GM10248 (cell line): ENCODE measurements at regions not wholly inside any gene's neighbourhood (a gene's known extent, or its start where the extent isn't known, plus 50 kb on each side); places are given as distances from the start of the nearest gene placed in this dataset.

Experiments
- CTCF ChIA-PET: fragments of 300-600 bp; sonication (Branson Sonifier 250); formaldehyde crosslinking; extraction: SDS; loops from one replicate; lab custom pipeline; 2021; ENCODE audit warnings: antibody characterized with exemption; lab: Yijun Ruan, JAX
- POLR2A ChIA-PET: fragments of 350-650 bp; sonication (Branson Sonifier 250); formaldehyde crosslinking; extraction: SDS; loops from one replicate; lab custom pipeline; 2020; ENCODE audit warnings: antibody characterized with exemption; lab: Yijun Ruan, JAX
- DNase-seq: peaks from one replicate; pipeline ENCODE4 v3.0.0; 2012; ENCODE audit errors: extremely low spot score
- CTCF ChIP-seq: IDR thresholded peaks from 2 replicates; pipeline ENCODE4 v1.5.1; 2012; ENCODE audit warnings: mild to moderate bottlenecking, low read depth; ENCODE audit errors: extremely low read depth, missing control alignments, control extremely low read depth

- ChIA-PET CTCF (interaction anchor here (1.1 kb wide), 1 partner anchor 11 kb away, joined by 3 read pairs; no protein-coding TSS in a partner anchor), POLR2A (no interaction called here)
These were observed 726.4 kb upstream of the CDH2 start for GRCh38 chr18:28903306-28903705.

GRCh38 chr18:28890791-28891190 is 713.9 kb upstream of the CDH2 start:
- no peak for DNase-seq
- no peak for TF ChIP-seq CTCF
- CTCF ChIA-PET = no interaction called here
- POLR2A ChIA-PET = no interaction called here

More at GRCh38 chr18:28903306-28903705, 726.4 kb upstream of the CDH2 start:
- DNase-seq = no peak
- no peak for TF ChIP-seq CTCF

DNA sequence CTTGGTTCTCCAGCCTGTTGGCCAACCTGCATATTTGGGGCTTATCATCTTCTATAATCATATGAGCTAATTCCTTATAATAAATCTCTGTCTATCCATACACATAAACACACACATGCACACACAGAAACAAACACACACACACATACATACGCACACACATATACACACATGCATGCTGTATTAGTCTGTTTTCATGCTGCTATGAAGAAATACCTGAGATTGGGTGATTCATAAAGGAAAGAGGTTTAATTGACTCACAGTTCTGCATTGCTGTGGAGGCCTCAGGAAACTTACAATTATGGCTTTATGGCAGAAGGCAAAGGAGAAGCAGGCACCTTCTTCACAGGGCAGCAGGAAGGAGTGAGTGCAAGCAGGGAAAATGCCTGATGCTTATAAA is 707.4 kb upstream of the CDH2 start:
- DNase-seq = no peak
- no peak for TF ChIP-seq CTCF
- ChIA-PET POLR2A (no interaction called here), CTCF (no interaction called here)

DNA sequence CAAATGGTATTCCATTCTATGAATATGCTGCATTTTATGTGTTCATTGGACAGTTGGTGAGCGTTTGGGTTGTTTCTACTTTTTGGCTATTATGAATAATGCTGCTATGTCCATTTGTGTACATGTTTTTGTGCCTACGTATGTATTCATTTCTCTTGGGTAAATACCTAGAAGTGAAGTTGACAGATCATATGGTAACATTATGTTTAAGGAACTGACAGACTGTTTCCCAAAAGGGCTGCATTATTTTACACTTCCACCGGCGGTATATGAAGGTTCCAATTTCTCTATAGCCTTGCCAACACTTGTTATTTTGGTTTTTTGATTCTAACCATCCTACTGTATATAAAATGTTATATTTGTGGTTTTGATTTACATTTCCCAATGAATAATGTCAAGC is 703.9 kb upstream of the CDH2 start:
- ChIA-PET CTCF (no interaction called here), POLR2A (no interaction called here)
- no peak for DNase-seq
- no peak for TF ChIP-seq CTCF

DNA sequence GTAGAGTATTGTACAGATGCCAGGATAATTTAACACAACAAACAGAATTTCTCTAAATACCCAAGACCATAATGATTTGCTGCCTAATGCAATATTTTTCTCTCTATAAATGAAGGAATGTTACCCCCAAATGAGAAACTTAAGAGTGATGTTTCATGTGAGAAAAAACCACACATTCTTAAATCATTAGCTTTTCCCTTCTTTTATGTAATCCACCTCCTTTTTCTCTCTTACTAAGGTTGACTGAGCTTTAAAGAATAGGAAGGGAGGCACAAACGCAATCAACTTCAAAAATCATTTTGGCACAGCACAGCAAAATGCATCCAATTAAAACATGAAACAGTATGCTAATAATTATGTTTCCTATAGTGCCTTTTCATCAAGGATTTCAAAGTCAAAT is 698.1 kb upstream of the CDH2 start:
- ChIA-PET POLR2A (no interaction called here), CTCF (no interaction called here)
- no peak for DNase-seq
- no peak for TF ChIP-seq CTCF

GRCh38 chr18:28863396-28863795 is 686.5 kb upstream of the CDH2 start:
- no peak for DNase-seq
- no peak for TF ChIP-seq CTCF
- CTCF ChIA-PET = no interaction called here
- POLR2A ChIA-PET = no interaction called here

DNA sequence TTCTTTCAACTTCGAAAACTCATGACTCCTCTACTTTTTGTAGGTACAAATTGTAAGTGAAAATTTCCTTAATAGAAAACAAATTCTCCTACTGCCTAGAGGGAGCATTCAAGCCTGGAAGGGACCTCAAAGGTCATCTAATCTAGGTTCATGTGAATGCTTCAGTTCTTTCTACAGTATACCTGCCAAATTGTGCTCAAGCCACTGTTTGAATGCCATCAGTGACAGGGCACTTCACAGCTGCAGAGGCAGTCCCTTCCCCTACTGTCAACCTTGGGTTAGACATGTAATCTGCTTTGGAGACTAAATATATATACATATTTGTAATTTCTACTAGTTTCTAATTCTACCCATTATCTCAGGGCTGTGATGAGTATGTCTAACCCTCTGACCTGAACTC is 681.3 kb upstream of the CDH2 start:
- CTCF ChIA-PET = no interaction called here
- POLR2A ChIA-PET = no interaction called here
- DNase-seq = no peak
- TF ChIP-seq CTCF = no peak
